Stomach (tissue), 4 donors: ENCODE measurements at regions not wholly inside any gene's neighbourhood (a gene's known extent, or its start where the extent isn't known, plus 50 kb on each side); places are given as distances from the start of the nearest gene placed in this dataset.

Experiments used
- CTCF ChIP-seq, 7 experiments: fragments of 450-650 bp in 4 of 7; fragments of 200-600 bp in 3 of 7; sonication (generic) in 3 of 7; IDR thresholded peaks; one replicate each; pipeline ENCODE4 v1.5.1; 2016 to 2019; ENCODE audit warnings: antibody characterized with exemption in 7 of 7, control low read depth in 2 of 7, mild to moderate bottlenecking in 1 of 7
- EP300 ChIP-seq: sonication (generic); formaldehyde crosslinking; IDR thresholded peaks from one replicate; pipeline ENCODE4 v1.6.1; 2017; ENCODE audit warnings: antibody characterized with exemption
- POLR2A ChIP-seq, 4 donors: fragments of 450-650 bp; IDR thresholded peaks; one replicate each; pipeline ENCODE4 v1.6.1; 2016; ENCODE audit warnings: antibody characterized with exemption in 4 of 4, control low read depth in 2 of 4, mild to moderate bottlenecking in 1 of 4, moderate library complexity in 1 of 4
- POLR2AphosphoS5 ChIP-seq, 3 donors: sonication (generic); formaldehyde crosslinking; IDR thresholded peaks; one replicate each; pipeline ENCODE4 v1.6.1; 2016; ENCODE audit warnings: antibody characterized with exemption in 3 of 3

GRCh38 chr13:82305588-82305987 is 1576.7 kb downstream of the SLITRK1 start:
- no peak for TF ChIP-seq CTCF (IDR thresholded peaks at IDR 0.05)
- TF ChIP-seq EP300 = no peak
- no peak for TF ChIP-seq POLR2AphosphoS5 (IDR thresholded peaks at IDR 0.05)
- TF ChIP-seq POLR2A (IDR thresholded peaks at IDR 0.05) = no peak
